NOMO-1 (cell line): ENCODE measurements at regions not wholly inside any gene's neighbourhood (a gene's known extent, or its start where the extent isn't known, plus 50 kb on each side); places are given as distances from the start of the nearest gene placed in this dataset.

Experiments
- DNase-seq, 2 experiments: peaks; one replicate each; lab custom pipeline; 2025; ENCODE audit not compliant: unreplicated experiment in 2 of 2; lab: John Stamatoyannopoulos, UW

DNA sequence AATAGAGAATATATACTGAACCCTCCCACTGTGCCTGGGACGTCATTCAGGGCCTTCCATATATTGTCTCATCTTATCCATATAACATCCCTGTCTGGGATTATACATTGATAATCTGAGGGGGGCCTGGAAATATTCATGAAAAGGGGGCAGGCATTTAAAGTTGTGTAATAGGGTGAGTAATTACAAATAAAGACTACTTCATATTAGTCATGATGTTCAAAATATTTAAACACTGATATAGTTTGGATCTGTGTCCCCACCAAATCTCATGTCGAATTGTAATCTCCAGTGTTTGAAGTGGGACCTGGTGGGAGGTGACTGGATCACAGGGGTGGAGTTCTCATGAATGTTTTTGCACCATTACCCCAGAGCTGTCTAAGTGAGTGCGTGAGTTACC, 97.8 kb downstream of the AQP9 start:
- DNase-seq: no peak

DNA sequence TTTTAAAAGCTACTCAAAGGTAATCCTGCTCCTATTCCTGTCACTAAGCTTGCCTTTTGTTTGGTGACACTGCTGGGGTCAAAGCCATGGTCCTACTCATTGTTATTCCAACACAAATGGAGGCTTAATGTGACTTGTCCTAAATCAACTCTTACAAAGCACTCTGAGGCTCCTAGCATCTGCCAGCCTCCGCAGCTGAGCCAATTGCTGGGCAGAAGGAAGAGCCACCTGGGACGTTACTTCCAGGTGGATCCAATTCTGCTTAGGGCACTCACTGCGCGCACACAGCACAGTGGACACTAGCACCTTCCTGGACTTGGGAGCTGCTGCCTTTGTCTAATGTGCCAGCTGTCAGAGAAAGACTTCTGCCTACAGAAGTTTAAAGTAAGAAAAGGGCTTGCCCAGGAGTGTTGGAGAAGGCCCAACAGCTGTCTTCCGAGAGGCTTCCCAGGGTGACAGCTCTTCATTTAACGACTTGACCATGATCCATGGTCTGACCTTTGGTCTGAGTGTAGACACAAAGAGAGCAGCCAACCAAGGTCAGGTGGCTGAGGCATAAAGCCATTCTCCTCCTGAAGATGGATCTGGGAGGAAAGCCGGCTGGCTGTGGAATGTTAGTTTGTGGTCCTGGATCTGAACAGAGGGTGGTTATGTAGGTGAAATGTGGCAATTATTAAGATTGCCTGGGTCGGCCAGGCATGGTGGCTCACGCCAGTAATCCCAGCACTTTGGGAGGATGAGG, 102.2 kb downstream of the AQP9 start:
- DNase-seq: no peak

DNA sequence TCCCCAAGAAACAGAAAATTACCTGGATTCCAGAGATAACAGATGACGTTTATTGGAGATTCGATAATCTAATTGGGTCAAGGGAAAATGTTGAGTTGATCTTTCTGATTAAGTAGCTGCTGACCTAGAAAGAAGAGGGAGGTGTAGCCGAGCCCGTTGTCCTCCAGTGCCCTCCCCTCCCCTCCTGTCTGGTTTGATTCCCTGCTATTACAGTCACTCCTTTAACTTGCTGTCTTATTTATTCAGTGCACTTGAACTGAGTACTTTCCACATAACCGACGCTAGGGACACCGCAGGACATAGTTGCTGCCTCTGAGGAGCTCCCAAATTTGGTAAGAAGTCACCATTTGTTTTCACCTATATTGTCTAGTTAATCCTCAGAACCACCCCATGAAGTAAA, 103.7 kb downstream of the AQP9 start:
- no peak for DNase-seq

DNA sequence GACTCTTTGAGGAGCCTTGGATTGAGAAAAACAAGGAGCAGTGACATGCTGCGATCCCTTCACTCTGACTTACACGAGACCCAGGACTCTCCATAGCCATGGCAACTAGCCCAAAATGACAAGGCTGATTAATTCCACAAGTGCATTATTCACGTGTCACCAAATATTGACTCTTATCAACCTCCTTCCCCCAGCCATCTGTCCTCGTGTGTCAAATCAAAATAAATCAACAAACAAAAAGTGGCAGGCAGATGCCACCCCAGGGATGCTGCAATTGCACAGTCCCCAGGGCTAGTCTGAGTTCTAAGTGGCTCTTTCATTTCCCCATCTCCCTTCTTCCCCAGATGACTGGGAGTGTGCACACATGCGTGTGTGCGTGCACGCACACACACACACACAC, 104.9 kb downstream of the AQP9 start:
- peak in 1 of 2 experiments; percentile 10 for DNase-seq

DNA sequence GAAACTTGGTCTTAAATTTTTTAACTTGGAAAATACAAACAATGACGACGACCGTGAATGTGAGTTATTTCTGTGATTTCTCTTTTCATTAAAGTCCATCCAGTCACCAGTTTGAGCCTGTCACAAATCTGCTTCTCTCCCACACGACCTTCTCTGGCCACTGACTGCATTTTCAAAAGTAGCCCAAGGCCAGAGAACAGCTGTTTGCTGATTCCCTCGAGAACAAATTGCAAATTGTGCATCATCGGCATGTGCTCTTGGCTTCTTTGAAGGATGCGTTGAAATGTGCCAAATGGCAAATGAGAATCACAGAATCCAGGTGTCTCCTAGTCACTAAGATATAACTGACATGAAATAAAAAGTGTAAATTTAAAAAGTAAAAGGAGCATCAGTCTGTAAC, 106.4 kb downstream of the AQP9 start:
- no peak for DNase-seq

DNA sequence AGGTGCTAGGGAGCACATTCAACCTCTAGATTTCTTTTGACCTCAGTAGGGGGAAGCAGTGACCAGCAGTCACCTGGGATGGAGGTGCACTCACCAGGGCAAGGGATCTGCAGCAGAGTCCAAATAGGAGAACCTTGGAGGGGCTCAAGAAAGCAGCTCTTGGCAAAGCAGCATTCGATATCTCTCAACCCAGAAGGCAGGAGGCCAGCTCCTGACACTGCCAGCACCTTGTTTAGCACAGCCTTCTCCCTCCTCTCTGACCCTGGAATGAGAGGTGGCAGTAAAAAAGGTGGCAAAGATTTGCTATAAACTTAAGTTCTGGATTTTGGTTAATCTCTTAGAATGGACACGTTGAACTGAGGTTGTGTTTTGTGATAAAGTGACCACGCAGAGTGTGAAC, 107.9 kb downstream of the AQP9 start:
- no peak for DNase-seq

DNA sequence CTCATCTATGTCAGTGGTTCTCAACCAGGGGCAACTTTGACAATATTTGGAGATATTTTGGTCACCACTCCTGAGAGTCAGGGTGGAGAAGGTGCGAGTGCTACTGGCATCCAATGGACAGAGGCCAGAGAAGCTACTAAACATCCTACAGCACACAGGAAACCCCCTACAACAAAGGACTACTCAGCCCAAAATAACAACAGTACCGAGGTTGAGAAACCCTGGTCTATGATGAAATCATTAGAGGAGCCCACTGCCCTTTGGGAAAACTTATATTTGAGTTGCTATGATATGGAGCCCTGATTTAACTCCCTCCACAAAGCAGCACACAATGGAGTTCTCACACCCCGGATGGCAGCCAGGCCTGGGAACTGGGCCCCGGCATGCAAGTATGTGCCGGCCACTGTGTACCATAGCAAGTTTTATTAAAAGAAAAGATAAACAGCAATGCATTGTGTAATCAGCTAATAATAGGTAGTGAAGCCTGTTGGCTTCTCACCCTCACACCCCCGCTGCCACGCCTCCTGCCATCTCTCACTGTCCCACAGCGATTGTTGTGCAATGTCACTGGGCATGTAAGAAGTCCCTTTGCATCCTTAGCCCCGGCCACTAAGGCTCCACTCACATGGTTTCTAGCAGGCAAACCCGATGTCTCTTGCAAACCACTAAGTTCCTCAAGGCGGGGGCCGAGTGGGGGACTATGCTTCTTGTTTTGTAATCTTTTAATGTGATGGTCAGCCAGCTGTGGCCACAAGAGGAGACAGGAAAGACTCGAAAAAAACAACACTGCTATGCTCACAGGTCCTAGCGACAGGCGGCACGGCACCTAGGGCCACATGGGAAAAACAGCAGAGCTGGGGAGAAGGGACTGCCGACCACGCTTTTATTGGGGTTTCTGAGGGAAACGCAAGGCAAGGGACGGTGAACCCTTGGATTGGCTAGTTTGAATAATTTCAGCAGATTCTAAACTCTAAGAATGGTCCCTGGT, 110.0 kb downstream of the AQP9 start:
- peak; percentile 92 to 95 for DNase-seq

DNA sequence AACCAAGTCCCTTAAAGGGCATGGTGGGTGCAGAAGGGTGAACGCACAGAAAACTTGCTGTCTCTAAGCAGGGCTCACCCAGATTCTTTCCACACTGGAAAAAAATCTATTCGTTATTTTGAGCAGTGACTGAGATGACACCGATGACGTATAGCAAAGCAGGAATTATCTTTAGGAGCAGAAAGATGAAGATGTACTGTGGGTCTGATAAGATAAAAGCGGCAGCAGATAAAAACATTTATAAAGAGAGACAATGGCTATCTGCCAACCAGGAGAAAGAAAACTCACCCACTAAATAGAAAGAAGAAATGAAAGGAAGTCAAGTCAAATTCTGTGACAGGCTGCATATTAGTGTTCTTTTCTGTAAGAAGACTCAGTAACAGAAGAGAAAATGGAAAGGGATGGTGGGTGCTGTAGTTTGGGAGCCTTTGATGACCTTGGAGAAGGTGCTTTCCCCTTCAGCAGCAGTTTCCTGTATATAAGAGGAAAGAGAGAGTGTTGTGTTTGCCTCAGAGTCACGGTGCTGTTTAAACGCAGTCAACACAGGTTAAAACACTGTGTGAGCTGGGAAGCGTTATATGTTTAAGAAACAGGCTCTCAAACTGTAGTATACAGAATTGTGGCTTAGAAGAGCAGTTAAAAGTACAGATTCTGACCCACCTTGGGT, 111.6 kb downstream of the AQP9 start:
- DNase-seq: no peak

DNA sequence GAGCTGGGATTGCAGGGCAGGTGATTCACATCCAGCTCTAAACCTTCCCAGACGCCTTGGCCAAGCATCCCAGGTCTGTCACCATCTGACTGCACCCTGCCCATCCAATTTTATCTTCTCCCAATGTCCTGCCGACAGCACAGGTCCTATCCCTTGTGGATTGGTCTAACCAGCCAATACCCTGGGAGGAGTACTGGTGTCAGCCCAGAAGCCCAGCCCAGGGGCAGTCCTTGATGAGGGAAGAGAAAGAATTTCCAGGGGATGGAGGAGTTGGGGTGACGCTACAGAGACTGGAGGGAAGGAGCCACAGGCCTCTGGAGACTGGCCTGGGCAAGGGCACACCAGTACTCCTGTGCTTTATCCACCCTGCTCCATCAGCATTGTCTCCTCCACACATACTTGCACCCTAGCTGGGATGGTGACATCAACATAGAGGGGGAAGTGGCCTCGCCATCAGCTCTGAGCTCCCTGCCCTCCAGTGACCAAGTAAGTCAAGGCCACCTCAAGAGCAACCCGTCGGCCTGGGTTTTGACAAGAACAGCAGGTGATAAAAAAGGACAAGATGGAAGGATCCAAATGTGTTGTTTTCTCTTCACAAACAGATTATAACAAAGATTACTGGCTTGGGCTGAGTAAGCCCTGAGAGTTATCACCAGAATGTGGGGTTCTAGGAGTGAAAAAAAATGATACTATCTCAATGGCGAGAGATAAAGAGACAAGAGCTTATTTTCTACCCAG, 114.6 kb downstream of the AQP9 start:
- DNase-seq: no peak

DNA sequence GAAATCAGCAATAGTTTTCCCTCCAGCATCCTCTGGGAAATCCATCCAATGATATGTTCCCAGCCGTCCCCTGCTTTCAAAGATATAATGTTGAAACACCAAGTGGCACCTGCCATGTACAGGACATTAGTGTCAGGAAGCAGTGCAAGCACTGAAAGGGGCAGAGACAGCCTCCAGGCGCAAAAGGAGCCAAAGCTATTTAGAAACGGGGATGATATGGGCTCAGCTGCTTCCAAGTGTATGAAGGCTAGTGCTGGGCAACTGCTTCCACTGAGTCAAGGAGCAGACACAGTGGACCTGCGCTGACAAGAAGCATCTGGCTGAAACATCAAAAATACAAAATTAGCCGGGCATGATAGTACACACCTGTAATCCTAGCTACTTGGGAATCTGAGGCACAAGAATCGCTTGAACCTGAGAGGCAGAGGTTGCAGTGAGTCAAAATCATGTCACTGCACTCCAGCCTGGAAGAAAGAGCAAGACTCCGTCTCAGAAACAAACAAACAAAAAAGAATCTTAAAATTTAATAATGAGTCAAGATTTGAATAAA, 119.7 kb downstream of the AQP9 start:
- no peak for DNase-seq

DNA sequence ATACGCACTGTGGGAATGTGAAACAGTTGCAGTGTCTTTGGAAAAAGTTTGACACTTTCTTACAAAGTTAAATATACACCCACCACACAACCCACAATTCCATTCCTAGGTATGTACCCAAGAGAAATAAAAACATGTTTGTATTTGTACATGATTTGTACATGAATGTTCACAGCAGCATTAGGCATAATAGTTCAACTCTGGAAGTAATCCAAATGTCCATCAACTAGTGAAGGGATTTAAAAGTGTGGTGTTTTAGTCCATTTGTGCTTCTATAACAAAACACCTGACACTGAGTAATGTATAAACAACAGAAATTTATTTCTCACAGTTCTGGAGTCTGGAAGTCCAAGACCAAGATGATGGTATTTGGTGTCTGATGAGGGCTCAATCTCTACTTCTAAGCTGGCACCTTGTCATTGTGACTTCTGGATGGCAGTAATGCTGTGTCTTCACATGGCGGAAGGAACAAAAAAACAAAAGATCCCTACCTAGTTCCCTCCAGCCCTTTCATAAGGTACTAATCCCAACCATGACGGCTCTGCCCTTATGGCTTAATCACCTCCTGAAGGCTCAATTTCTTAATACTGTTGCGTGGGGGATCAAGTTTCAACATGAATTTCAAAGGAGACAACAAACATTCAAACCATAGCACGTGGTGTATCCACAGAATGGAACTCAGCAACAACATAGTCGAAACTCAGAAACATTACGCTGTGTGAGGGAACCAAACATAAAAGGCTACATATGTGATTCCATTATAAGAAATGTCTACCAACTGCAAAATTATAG, 120.5 kb downstream of the AQP9 start:
- DNase-seq: no peak

DNA sequence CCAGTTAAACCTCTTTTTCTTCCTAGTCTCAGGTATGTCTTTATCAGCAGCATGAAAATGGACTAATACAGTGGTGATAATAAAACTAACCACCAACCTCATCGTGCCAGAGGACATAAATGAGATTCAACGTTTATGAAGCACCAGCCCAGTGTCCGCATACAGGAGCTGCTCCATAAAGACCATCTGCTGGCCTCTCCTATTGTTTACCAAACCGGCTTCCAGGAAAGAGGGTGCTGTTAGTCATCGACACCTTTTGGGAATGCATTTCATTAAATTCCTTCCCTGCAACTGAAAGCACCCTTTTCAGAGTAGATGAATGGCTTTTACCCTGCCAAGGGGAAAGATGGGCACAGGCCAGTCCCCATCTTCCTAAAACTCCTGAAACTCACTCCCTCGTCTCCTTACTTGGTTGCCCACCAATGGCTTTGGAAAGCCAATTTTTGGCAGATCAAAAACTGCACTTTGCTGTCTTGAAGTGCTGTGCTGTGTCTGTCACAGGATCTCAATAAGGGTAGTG, 122.1 kb downstream of the AQP9 start:
- DNase-seq: no peak

DNA sequence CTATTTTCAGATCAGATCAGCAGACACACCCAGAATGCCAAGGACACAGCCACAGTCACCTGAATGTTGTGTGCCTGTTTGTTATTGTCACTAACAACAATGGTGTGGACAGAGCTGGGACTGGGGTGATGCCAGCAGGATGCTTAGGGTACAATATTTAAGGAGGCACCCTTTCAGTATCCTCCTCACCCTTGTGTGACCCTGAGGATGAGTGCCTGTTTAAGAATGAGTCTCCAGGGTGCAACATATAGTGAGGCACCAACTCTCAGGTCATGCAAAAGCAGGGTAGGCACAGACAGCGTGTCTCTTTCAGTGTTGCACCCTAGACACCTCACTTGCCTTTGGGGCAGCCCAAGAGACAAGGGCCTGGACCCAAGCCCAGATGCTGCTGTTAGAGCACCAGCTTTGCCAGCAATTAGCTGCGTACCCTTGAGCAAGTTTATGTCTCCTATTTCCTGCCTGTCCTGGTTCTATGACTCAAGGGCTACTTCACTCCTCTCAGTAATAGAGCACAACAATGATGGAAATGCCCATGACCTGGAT, 122.6 kb downstream of the AQP9 start:
- no peak for DNase-seq

DNA sequence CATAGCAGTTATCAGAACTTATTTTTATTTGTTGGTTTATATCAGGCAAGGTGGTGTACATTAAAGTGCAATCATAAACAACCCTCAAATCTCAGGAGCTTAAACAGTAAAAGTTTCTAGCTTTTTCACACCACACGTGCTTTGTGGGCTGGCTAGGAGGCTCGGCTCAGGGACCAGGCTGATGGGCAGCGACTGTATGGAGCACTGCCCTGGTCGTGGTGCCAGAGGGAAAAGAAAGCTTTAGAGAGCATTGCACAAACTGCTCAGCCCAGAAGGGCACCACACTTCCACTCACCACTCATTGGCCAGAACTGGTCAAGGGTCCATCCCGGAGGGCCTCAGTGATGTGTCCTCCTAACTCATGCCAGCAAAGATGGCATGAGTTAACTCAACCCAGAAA, 123.2 kb downstream of the AQP9 start:
- DNase-seq: no peak

DNA sequence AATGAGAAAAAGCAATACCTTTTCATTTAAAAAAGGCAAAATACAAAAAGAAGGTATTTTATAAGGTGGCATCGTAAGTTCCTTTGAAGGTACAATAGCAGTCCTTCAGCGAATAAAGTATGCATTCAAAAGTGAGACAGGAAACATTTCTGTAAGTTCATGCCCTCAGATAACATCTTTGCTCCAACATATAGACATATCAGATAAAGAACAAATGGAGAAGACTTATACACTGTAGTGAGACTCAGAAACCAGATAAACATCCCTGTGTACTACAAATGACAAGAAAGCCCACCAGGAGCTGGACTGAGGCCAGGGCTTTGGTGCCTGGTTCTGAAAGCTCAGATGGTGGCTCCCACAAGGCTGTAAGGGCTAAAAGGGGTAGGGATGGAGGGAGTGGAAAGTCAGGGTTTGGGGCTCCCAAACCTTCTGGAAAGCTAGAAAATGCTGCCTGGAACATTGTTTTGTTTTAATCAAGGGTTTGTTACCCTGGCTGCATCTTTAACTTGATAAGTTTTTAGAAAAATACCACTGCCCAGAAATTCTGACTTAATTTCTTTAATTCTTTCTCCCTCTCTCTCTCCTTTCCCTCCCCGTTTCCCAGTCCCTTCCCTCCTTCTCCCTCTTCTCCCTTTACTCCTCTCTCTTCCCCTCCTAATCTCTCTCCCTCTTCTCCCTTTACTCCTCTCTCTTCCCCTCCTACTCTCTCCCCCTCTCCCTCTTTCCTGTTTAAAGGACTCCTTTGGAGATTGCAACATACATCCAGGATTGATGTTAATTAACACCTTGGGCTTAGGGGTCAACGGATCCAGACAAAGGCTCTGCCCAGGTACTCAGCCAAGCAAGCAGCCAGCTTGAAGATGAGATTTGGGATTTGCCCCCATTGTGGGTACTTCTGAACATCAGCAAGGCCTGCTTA, 126.1 kb downstream of the AQP9 start:
- DNase-seq: no peak

DNA sequence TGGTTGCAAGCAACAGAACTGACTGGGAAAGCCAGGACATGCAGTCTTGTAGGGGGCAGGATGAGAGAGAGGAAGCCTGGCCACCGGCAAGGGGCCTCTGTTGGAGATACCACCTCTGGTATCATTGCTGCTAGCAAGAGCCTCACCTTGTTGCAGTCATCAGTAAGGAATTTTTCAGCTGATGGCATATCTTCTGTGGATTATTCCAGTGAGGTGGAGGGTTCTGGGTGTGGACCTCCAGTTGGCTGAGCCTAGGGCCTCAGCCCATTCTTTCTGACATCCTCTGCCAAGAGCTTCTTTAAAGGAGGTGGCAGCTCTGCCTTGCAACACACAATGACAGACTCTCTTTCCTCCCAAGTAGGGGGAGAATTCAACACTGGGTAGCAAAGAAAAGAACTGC, 128.9 kb downstream of the AQP9 start:
- DNase-seq: no peak

DNA sequence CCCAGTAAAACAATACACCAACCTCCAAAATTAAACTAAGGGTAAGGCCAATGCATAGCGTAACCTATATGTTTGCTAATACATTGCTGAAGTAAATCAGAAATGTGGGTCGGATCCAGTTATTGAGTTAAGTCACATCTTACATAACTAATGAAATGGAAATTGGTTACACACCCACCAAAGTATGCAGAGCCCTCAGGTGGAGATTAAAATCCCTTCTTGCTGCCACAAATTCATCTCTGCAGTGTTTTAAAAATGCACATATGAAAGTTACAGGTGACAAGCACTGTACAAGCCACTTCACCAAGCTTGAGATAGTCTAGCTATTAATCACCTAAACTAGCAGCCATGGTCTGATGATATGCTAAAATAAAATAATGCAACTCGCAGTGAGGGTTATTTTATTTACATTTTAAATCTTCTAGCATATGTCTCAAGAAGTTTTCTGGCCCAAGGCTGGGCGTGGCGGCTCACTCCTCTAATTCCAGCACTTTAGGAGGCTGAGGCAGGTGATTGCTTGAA, 130.6 kb downstream of the AQP9 start:
- no peak for DNase-seq
